Activated naive CD8-positive, alpha-beta T cell treated with anti-CD3 and anti-CD28 coated beads for 36 hours (primary cell): ENCODE measurements at regions not wholly inside any gene's neighbourhood (a gene's known extent, or its start where the extent isn't known, plus 50 kb on each side); places are given as distances from the start of the nearest gene placed in this dataset.

ENCODE experiments used
- DNase-seq: peaks from one replicate; pipeline ENCODE4 v3.0.0; 2021
- H3K27ac Mint-ChIP-seq: one replicate; pipeline ENCODE4 v1.8.0; 2022; ENCODE audit warnings: mild to moderate bottlenecking, moderate library complexity, mixed read lengths
- H3K27me3 Mint-ChIP-seq: one replicate; pipeline ENCODE4 v1.8.0; 2022; ENCODE audit warnings: mild to moderate bottlenecking, mixed read lengths
- H3K36me3 Mint-ChIP-seq: one replicate; pipeline ENCODE4 v1.8.0; 2021; ENCODE audit warnings: mild to moderate bottlenecking, mixed read lengths
- H3K4me1 Mint-ChIP-seq: one replicate; pipeline ENCODE4 v1.8.0; 2021; ENCODE audit warnings: mixed read lengths
- H3K4me3 Mint-ChIP-seq: one replicate; pipeline ENCODE4 v1.8.0; 2022; ENCODE audit warnings: mild to moderate bottlenecking, moderate library complexity, mixed read lengths
- H3K9me3 Mint-ChIP-seq: one replicate; pipeline ENCODE4 v1.8.0; 2022; ENCODE audit warnings: mixed read lengths

- H3K9me3 Mint-ChIP-seq, result peaks cover 5% of the 10 kb centered on the region
- H3K4me3 Mint-ChIP-seq, result no peak overlapping the region
- DNase-seq, result no peak
- no peaks in the 10 kb centered on the region for H3K36me3 Mint-ChIP-seq
- H3K27ac Mint-ChIP-seq, result no peak overlapping the region
- no peaks in the 10 kb centered on the region for H3K27me3 Mint-ChIP-seq
- H3K4me1 Mint-ChIP-seq, result peaks cover 5% of the 10 kb centered on the region
Measured at GRCh38 chr1:185626344-185626743, 107.8 kb upstream of the HMCN1 start.

- Mint-ChIP-seq H3K9me3 (peaks cover 6% of the 10 kb centered on the region), H3K27ac (no peak overlapping the region), H3K4me1 (no peaks in the 10 kb centered on the region), H3K27me3 (no peaks in the 10 kb centered on the region), H3K36me3 (peaks cover 4% of the 10 kb centered on the region), H3K4me3 (no peak overlapping the region)
- DNase-seq, result no peak
Measured at GRCh38 chr1:185610954-185611353, 123.2 kb upstream of the HMCN1 start.

DNA sequence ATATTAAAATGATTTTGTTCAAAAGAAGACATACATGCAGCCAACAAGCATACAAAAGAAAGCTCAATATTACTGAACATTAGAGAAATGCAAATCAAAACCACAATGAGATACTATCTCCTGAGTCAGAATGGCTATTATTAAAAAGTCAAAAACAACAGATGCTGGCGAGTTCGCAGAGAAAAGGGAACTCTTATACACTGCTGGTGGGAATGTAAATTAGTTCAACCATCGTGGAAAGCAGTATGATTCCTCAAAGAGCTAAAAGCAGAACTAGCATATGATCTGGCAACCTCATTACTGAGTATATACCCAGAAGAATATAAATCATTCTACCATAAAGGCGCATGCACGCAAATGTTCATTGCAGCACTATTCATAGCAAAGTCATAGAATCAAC lies 126.0 kb upstream of the HMCN1 start:
- no peaks in the 10 kb centered on the region for H3K27me3 Mint-ChIP-seq
- H3K4me1 Mint-ChIP-seq, result no peaks in the 10 kb centered on the region
- H3K36me3 Mint-ChIP-seq, result no peaks in the 10 kb centered on the region
- no peak overlapping the region for H3K27ac Mint-ChIP-seq
- no peaks in the 10 kb centered on the region for H3K9me3 Mint-ChIP-seq
- H3K4me3 Mint-ChIP-seq, result no peak overlapping the region
- DNase-seq, result no peak

DNA sequence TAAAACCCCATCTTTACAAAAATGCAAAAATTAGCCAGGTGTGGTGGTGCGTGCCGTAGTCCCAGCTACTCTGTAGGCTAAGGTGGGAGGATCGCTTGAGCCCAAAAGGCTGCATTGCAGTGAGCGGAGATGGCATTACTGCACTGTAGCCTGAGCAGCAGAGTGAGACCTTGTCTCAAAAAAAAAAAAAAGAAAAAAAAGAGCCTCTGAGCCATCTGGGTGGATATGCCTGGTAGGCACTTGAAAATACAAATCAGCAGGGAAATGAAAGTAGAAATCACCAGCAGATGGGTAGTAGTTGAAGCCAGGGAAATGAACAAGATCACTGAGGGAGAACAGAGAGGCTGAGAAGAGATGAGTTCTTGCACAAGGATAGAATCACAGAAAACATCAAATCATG lies 131.0 kb upstream of the HMCN1 start:
- Mint-ChIP-seq H3K9me3 (no peaks in the 10 kb centered on the region), H3K27ac (no peak overlapping the region), H3K36me3 (no peaks in the 10 kb centered on the region), H3K27me3 (no peaks in the 10 kb centered on the region), H3K4me1 (no peaks in the 10 kb centered on the region), H3K4me3 (no peak overlapping the region)
- no peak for DNase-seq

- Mint-ChIP-seq H3K9me3 (no peaks in the 10 kb centered on the region), H3K36me3 (no peaks in the 10 kb centered on the region), H3K4me3 (no peak overlapping the region), H3K27ac (no peak overlapping the region), H3K4me1 (peaks cover under 1% of the 10 kb centered on the region), H3K27me3 (no peaks in the 10 kb centered on the region)
- no peak for DNase-seq
Measured at GRCh38 chr1:185601189-185601588, 133.0 kb upstream of the HMCN1 start.

GRCh38 chr1:185600641-185601040 lies 133.6 kb upstream of the HMCN1 start:
- Mint-ChIP-seq H3K4me1 (peaks cover 4% of the 10 kb centered on the region), H3K27me3 (no peaks in the 10 kb centered on the region), H3K36me3 (no peaks in the 10 kb centered on the region), H3K9me3 (no peaks in the 10 kb centered on the region), H3K4me3 (no peak overlapping the region), H3K27ac (no peak overlapping the region)
- DNase-seq, result no peak

DNA sequence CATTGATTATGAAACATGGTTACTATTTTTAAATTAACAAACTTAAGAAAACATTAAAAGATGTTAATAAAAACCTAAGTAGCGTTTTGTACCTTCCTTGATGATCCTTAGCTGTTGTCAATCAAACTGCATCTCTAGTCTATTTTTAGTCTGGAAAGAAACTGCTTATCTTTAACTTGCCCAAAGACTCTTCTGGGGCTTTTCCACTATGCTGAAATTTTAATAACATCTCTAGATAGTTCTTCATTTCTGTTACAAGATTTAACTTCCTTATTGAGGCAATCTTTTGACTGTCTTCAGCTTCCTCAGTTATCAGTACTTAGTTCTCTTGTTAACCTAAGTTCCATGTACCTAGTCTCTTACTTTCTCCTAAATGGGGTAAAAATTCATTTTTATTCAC lies 135.9 kb upstream of the HMCN1 start:
- Mint-ChIP-seq H3K9me3 (no peaks in the 10 kb centered on the region), H3K4me3 (no peak overlapping the region), H3K27ac (no peak overlapping the region), H3K4me1 (peaks cover 15% of the 10 kb centered on the region), H3K27me3 (no peaks in the 10 kb centered on the region), H3K36me3 (no peaks in the 10 kb centered on the region)
- no peak for DNase-seq

GRCh38 chr1:185595835-185596667 lies 138.1 kb upstream of the HMCN1 start:
- H3K4me1 Mint-ChIP-seq, result peaks cover 15% of the 10 kb centered on the region

GRCh38 chr1:185594786-185595410 lies 139.3 kb upstream of the HMCN1 start:
- no peak overlapping the region for H3K4me3 Mint-ChIP-seq
- H3K36me3 Mint-ChIP-seq, result no peaks in the 10 kb centered on the region
- H3K27ac Mint-ChIP-seq, result no peak overlapping the region
- peaks cover 4% of the 10 kb centered on the region for H3K9me3 Mint-ChIP-seq
- H3K27me3 Mint-ChIP-seq, result no peaks in the 10 kb centered on the region
- H3K4me1 Mint-ChIP-seq, result peaks cover 15% of the 10 kb centered on the region
- no peak for DNase-seq

More at GRCh38 chr1:185595835-185596667, 138.1 kb upstream of the HMCN1 start:
- H3K27me3 Mint-ChIP-seq, result no peaks in the 10 kb centered on the region
- peak; percentile 24 for DNase-seq
- peaks cover 4% of the 10 kb centered on the region for H3K9me3 Mint-ChIP-seq
- no peak overlapping the region for H3K27ac Mint-ChIP-seq
- H3K4me3 Mint-ChIP-seq, result no peak overlapping the region
- H3K36me3 Mint-ChIP-seq, result no peaks in the 10 kb centered on the region

GRCh38 chr1:185593271-185593670 lies 140.9 kb upstream of the HMCN1 start:
- Mint-ChIP-seq H3K27me3 (no peaks in the 10 kb centered on the region), H3K27ac (no peak overlapping the region), H3K4me3 (no peak overlapping the region), H3K9me3 (peaks cover 4% of the 10 kb centered on the region), H3K4me1 (peaks cover 15% of the 10 kb centered on the region), H3K36me3 (no peaks in the 10 kb centered on the region)
- DNase-seq, result no peak

DNA sequence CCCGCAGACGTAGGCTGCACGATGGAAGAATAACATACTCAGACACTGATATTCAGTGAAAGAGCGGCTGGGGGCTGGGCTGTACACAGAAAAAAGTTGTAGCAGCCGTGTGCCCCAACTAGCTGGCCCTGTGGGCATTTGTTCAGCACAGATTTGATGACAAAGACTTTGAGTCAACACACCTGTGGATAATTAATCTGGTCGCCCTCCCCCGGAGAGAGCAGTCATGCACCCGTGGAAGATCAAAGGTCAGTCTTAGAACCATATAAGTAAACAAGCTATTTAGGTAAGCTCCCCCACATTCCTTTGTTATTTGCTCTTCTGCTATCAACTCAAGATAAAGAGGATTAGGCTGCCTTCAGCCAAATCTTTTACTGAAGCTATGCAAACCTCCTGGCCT lies 148.4 kb upstream of the HMCN1 start:
- Mint-ChIP-seq H3K4me1 (no peaks in the 10 kb centered on the region), H3K27ac (no peak overlapping the region), H3K27me3 (no peaks in the 10 kb centered on the region), H3K36me3 (peaks cover 1% of the 10 kb centered on the region), H3K4me3 (no peak overlapping the region), H3K9me3 (peaks cover 11% of the 10 kb centered on the region)
- no peak for DNase-seq

DNA sequence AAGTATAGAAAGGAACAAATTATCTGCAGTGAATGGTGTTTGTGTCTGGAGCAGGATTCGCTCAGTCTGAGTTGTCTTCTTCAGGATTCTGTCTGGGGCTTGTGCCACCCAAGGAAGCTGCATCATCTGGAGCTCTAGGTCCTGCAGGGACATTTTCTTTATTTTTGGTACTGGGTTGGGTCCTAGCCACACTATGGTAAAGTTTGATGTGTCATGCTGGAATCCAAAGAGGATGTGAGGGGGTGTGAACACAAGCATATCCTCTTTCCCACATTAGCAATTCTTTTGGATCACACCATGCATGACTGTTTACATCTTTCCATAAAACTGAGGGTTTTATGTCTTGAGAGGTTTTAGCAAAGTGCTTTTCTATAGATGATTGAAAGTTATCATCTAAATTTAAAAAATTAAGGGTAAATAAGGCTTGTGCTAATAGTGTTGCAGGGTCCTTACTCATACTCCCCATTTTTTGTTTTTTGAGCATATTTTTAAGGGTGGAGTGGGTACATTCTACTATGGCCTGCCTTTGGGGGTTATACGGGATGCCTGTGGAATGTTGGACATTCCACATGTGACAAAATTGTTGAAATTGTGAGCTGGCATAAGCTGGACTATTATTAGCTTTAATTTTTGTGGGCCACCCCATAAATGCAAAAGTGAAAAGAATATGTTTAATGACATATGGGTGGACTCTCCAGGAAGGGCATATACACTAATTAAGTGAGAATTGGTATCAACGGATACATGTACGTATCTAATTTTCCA lies 152.0 kb upstream of the HMCN1 start:
- no peak overlapping the region for H3K27ac Mint-ChIP-seq
- H3K36me3 Mint-ChIP-seq, result peaks cover 9% of the 10 kb centered on the region
- H3K4me1 Mint-ChIP-seq, result no peaks in the 10 kb centered on the region
- no peak overlapping the region for H3K4me3 Mint-ChIP-seq
- peaks cover 32% of the 10 kb centered on the region for H3K9me3 Mint-ChIP-seq
- no peaks in the 10 kb centered on the region for H3K27me3 Mint-ChIP-seq
- no peak for DNase-seq

- Mint-ChIP-seq H3K4me1 (no peaks in the 10 kb centered on the region), H3K27me3 (no peaks in the 10 kb centered on the region), H3K27ac (no peak overlapping the region), H3K4me3 (no peak overlapping the region), H3K36me3 (peaks cover 9% of the 10 kb centered on the region), H3K9me3 (peaks cover 32% of the 10 kb centered on the region)
- DNase-seq, result no peak
Measured at GRCh38 chr1:185581020-185581419, 153.2 kb upstream of the HMCN1 start.

DNA sequence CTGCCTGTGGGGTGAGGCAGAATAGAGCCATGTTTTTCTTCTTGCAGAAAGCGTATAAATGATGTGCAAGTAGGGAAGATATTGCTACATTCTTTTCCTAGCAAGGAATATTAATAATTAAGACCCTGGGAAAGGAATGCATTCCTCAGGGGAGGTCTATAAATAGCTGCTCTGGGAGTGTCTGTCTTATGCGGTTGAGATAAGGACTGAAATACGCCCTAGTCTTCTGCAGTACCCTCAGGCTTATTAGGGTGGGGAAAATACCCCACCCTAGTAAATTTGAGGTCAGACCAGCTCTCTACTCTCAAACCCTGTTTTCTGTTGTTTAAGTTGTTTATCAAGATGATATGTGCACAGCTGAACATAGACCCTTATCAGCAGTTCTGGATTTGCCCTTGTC lies 155.9 kb upstream of the HMCN1 start:
- Mint-ChIP-seq H3K27ac (no peak overlapping the region), H3K4me1 (no peaks in the 10 kb centered on the region), H3K36me3 (peaks cover 12% of the 10 kb centered on the region), H3K27me3 (no peaks in the 10 kb centered on the region), H3K4me3 (no peak overlapping the region), H3K9me3 (peaks cover 39% of the 10 kb centered on the region)
- DNase-seq, result no peak

DNA sequence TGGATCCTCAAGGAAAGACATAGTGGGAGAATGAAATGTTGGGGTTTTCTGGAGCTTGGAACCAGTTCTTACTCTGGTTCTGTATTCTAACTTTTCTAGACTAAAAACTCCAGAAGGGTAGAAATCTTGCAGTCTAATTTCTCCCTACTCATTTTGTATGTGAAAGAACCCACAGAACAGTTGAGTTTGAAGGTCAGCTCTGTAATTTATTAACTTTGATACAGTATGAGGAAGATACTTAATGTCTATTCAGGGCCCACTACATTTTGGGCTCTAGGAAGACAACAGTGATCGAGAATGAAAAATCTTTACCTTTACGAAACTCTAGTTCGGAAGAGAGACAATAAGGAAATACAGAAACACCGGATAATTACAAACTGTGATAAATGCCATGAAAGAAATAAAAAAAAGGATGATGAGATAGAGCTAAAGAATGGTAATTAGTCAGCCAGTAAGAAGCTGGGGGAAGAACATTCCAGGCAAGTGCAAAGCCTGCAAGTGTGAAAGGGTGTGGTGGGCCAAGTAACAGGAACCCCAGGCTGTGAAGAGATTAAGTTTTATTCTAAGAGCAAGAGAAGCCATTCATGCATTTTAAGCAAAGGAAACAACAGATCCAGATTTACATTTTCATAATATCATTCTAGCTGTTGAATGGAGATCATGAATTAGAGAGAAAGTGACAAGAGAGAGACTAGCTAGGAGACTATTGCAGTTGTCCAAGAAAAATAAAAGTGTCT lies 159.9 kb upstream of the HMCN1 start:
- peaks cover 10% of the 10 kb centered on the region for H3K36me3 Mint-ChIP-seq
- no peaks in the 10 kb centered on the region for H3K27me3 Mint-ChIP-seq
- H3K27ac Mint-ChIP-seq, result no peak overlapping the region
- peaks cover 22% of the 10 kb centered on the region for H3K9me3 Mint-ChIP-seq
- no peak overlapping the region for H3K4me3 Mint-ChIP-seq
- H3K4me1 Mint-ChIP-seq, result peaks cover 8% of the 10 kb centered on the region
- no peak for DNase-seq
